DMS153 (cell line): ENCODE measurements at regions not wholly inside any gene's neighbourhood (a gene's known extent, or its start where the extent isn't known, plus 50 kb on each side); places are given as distances from the start of the nearest gene placed in this dataset.
"Not testable (repeated sequence)": the region's sequence is repeated elsewhere in the genome, so short reads cannot be mapped to it uniquely, and the experiment has no call there.

Source experiments
- DNase-seq: peaks from one replicate; lab custom pipeline; 2025; lab: John Stamatoyannopoulos, UW

- no peak for DNase-seq
Measured at GRCh38 chr12:61044766-61045165, 1215.4 kb upstream of the USP15 start.

GRCh38 chr12:61070640-61071414 is 1189.4 kb upstream of the USP15 start:
- no peak for DNase-seq

- DNase-seq = no peak
Measured at GRCh38 chr12:61072717-61073116, 1187.5 kb upstream of the USP15 start.

- DNase-seq = no peak
Measured at GRCh38 chr12:61095111-61095510, 1165.1 kb upstream of the USP15 start.

- no peak for DNase-seq
Measured at GRCh38 chr12:61098031-61098580, 1162.1 kb upstream of the USP15 start.

GRCh38 chr12:61107118-61107517 is 1153.1 kb upstream of the USP15 start:
- DNase-seq = no peak

GRCh38 chr12:61111218-61111617 is 1149.0 kb upstream of the USP15 start:
- DNase-seq = no peak

GRCh38 chr12:61137677-61138414 is 1122.4 kb upstream of the USP15 start:
- DNase-seq = no peak

GRCh38 chr12:61138415-61138759 is 1121.8 kb upstream of the USP15 start:
- no peak for DNase-seq

- no peak for DNase-seq
Measured at GRCh38 chr12:61161961-61162360, 1098.2 kb upstream of the USP15 start.

GRCh38 chr12:61188801-61189595 is 1071.2 kb upstream of the USP15 start:
- no peak for DNase-seq

GRCh38 chr12:61213646-61214045 is 1046.6 kb upstream of the USP15 start:
- peak; percentile 4 for DNase-seq

GRCh38 chr12:61220337-61220736 is 1039.9 kb upstream of the USP15 start:
- DNase-seq = no peak

- no peak for DNase-seq
Measured at GRCh38 chr12:61232040-61232439, 1028.2 kb upstream of the USP15 start.

GRCh38 chr12:61250303-61250702 is 1009.9 kb upstream of the USP15 start:
- DNase-seq = no peak

GRCh38 chr12:61251076-61251475 is 1009.1 kb upstream of the USP15 start:
- DNase-seq = no peak

- DNase-seq = no peak
Measured at GRCh38 chr12:61254225-61254624, 1006.0 kb upstream of the USP15 start.

GRCh38 chr12:61264294-61264693 is 995.9 kb upstream of the USP15 start:
- not testable (repeated sequence) for DNase-seq

GRCh38 chr12:61267474-61267873 is 992.7 kb upstream of the USP15 start:
- no peak for DNase-seq

- no peak for DNase-seq
Measured at GRCh38 chr12:61272441-61272840, 987.8 kb upstream of the USP15 start.

- DNase-seq = no peak
Measured at GRCh38 chr12:61282790-61283575, 977.2 kb upstream of the USP15 start.

GRCh38 chr12:61290473-61290872 is 969.7 kb upstream of the USP15 start:
- DNase-seq = no peak
